BLaER1 treated with 17β-estradiol and CSF1 and Interleukin-3, amounts not matched to agents 10 nM and 100 nM (cell line): ENCODE measurements at regions not wholly inside any gene's neighbourhood (a gene's known extent, or its start where the extent isn't known, plus 50 kb on each side); places are given as distances from the start of the nearest gene placed in this dataset.

Experiments used
- H3K27ac ChIP-seq, 11 experiments: shearing (Covaris generic); formaldehyde crosslinking; 2 replicates each; pipeline ENCODE4 v1.8.1; 2022
- H3K27me3 ChIP-seq, 11 experiments: shearing (Covaris generic); formaldehyde crosslinking; 2 replicates each; pipeline ENCODE4 v1.8.1; 2022
- H3K36me3 ChIP-seq, 11 experiments: shearing (Covaris generic); formaldehyde crosslinking; 2 replicates each; pipeline ENCODE4 v1.8.1; 2022
- H3K4me1 ChIP-seq, 10 experiments: shearing (Covaris generic); formaldehyde crosslinking; 2 replicates each; pipeline ENCODE4 v1.8.1; 2022
- H3K4me2 ChIP-seq, 11 experiments: shearing (Covaris generic); formaldehyde crosslinking; 2 replicates each; pipeline ENCODE4 v1.8.1; 2022
- H3K4me3 ChIP-seq, 10 experiments: shearing (Covaris generic); formaldehyde crosslinking; 2 replicates each; pipeline ENCODE4 v1.8.1; 2022
- H3K9ac ChIP-seq, 11 experiments: shearing (Covaris generic); formaldehyde crosslinking; 2 replicates each; pipeline ENCODE4 v1.8.1; 2022
- H3K9me3 ChIP-seq, 11 experiments: shearing (Covaris generic); formaldehyde crosslinking; replicated peaks in 1 of 11; 2 replicates each; pipeline ENCODE4 v1.8.1; 2022
- H4K20me1 ChIP-seq, 11 experiments: shearing (Covaris generic); formaldehyde crosslinking; 2 replicates each; pipeline ENCODE4 v1.8.1; 2022
- Cebpa-rat ChIP-seq, 11 experiments: shearing (Covaris generic); IDR thresholded peaks; 2 replicates each; pipeline ENCODE4 v1.8.1; 2022

DNA sequence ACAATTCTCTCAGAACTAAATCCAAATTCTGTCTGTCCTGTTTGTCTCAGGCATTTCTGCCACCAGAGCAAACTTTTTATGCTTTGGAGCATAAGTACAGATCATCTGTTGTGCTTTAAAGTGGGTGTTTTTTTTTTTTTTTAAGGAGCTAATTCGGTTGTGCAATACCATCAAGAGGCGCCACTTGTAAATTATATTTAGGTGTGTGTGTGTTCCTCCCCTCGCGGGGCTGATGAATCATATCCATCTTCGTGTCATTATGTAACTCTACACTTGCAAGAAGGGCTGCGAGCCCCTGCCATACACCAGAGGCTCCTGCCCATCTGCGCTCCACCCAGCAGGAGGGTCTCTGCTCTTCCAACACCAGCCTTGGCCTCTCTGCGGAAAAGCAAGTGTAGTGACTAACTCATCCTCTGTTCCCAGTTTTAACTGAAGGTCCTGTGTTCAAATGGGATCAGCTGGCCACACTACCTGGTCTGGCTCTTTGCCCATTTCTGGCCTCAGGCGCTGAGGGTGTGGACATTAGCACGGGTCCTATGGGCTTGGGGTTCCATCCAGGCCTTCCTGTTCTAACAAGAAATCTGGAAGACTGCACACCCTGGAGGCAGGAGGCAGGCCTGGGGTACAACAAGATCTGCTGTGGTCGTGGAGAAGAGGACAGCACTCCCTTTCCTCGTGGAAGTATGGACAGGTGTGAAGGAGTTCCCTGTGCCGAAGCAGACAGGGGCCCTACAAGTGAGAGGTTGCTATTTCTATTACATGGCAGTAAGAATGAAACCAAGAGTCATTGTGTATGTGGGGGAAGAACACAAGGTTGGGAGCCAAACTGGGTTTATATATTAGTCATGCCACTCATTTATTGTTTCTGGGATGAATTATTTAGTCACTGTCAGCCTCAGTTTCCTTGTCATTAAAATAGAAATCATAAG, 96.1 kb upstream of the MBNL2 start:
- Histone ChIP-seq H3K36me3 (no peaks in the 10 kb centered on the region), H3K9me3 (0 out of 22 replicates have a peak, but pooled peaks cover 0 to 7% (median 0%) of the 10 kb centered on the region in 11 experiments), H3K27me3 (no peaks in the 10 kb centered on the region), H3K4me1 (peaks cover 0 to 16% (median 11%) of the 10 kb centered on the region in 10 experiments; a peak in 14 of 20 replicates), H3K4me2 (peak overlapping the region in 10 of 11 experiments; percentile 3 to 48 (median 24); a peak in 13 of 22 replicates), H3K4me3 (no peak overlapping the region), H3K9ac (no peak overlapping the region), H3K27ac (peak overlapping the region in 3 of 11 experiments; percentile 6 to 48 (median 43); a peak in 3 of 22 replicates), H4K20me1 (no peaks in the 10 kb centered on the region)
- TF ChIP-seq Cebpa-rat (IDR thresholded peaks at IDR 0.05) = peak in 1 of 11 experiments; percentile 50; a peak in 2 of 22 replicates

DNA sequence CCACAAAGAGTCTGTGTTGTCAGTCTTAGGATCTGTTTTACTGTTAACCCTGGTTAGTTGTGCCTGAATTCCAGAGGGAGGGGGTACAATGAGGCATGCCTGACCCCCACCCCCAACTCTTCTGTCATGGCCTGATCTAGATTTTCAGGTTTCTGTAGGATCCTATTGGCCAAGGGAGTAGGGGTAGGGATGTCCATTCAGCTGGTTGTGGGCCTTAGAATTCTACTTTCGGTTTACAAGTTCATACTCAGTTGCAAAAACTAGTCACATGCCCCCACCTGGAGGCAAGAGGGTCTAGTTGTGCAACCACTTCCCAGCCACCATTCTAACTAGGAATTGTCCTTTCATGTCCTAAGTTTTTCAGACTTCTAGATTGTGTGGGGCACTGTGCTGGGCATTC, 94.3 kb upstream of the MBNL2 start:
- Histone ChIP-seq H3K4me1 (peaks cover 0 to 16% (median 11%) of the 10 kb centered on the region in 10 experiments; a peak in 14 of 20 replicates), H3K9ac (no peak overlapping the region), H3K4me3 (no peak overlapping the region), H3K27ac (no peak overlapping the region), H3K4me2 (no peak overlapping the region), H3K27me3 (no peaks in the 10 kb centered on the region), H3K36me3 (no peaks in the 10 kb centered on the region), H3K9me3 (0 out of 22 replicates have a peak, but pooled peaks cover 0 to 7% (median 0%) of the 10 kb centered on the region in 11 experiments), H4K20me1 (no peaks in the 10 kb centered on the region)
- no peak for TF ChIP-seq Cebpa-rat (IDR thresholded peaks at IDR 0.05)

DNA sequence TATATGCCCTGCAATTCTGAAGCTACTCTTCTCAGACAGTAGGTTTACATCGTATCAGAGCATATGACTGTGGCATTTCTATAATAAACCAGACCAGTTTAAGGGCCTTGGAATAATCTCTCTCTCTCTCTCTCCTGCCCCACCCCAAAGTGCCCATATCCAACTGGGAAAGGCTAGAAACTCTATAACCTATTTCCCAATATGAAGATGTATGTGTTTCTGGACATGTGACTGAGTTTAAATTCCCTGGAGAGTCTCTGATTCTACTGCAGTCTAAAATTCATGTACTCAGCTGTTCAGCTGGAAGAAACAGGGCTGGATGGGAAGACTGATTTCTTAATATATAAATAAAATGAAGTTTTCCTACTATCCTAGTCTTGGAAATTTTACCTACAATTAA, 91.9 kb upstream of the MBNL2 start:
- H3K27me3 ChIP-seq = no peaks in the 10 kb centered on the region
- 0 out of 22 replicates have a peak, but pooled peaks cover 0 to 7% (median 0%) of the 10 kb centered on the region in 11 experiments for H3K9me3 ChIP-seq
- H3K27ac ChIP-seq = no peak overlapping the region
- no peak overlapping the region for H3K4me3 ChIP-seq
- no peaks in the 10 kb centered on the region for H3K36me3 ChIP-seq
- H3K9ac ChIP-seq = no peak overlapping the region
- H3K4me1 ChIP-seq = peaks cover 0 to 12% (median 10%) of the 10 kb centered on the region in 10 experiments; a peak in 14 of 20 replicates
- no peak for TF ChIP-seq Cebpa-rat (IDR thresholded peaks at IDR 0.05)
- no peak overlapping the region for H3K4me2 ChIP-seq
- no peaks in the 10 kb centered on the region for H4K20me1 ChIP-seq

DNA sequence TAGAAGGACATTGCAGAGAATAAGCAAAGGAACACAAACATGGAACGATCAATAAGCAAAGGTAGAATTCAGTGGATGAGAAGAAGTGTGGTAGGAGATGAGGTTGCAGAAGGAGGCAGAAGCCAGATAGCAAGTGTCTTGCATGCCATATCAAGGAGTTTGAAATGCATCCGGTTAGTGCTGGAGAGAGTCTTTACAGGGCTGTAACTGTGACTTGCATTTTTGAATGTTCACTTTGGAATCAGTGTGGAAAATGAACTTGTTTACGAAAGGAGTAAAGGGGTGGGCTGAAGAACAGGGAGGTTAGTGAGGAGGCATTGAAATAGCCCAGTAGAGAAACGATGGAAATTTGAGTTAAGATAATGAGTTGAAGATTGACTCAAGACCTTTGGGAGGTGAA, 90.7 kb upstream of the MBNL2 start:
- Histone ChIP-seq H3K36me3 (no peaks in the 10 kb centered on the region), H3K4me2 (no peak overlapping the region), H3K4me1 (0 out of 20 replicates have a peak, but pooled peaks cover 0 to 1% (median 0%) of the 10 kb centered on the region in 10 experiments), H3K27ac (no peak overlapping the region), H3K9ac (no peak overlapping the region), H3K4me3 (no peak overlapping the region), H3K27me3 (no peaks in the 10 kb centered on the region), H4K20me1 (no peaks in the 10 kb centered on the region), H3K9me3 (0 out of 22 replicates have a peak, but pooled peaks cover 0 to 7% (median 0%) of the 10 kb centered on the region in 11 experiments)
- TF ChIP-seq Cebpa-rat (IDR thresholded peaks at IDR 0.05) = no peak

DNA sequence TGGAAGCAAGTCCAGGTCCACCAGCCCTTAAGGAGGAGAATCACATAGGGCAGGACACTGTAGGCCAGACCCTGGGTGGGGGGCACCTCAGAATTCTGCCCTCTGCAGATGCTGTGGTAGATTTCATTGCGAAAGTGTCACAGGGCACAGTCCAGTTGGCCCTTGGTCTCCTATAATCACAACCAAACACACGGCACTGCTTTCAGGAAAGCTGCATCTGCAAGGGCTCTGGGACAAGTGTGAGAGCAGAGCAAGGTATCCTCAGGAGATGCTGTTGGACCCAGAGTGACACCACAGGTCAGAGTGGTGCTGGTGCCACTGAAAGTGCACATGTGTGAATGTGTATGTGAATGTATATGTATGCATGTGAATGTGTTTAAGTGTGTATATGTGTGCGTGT, 88.6 kb upstream of the MBNL2 start:
- 0 out of 22 replicates have a peak, but pooled peaks cover 0 to under 1% (median 0%) of the 10 kb centered on the region in 11 experiments for H3K9me3 ChIP-seq
- no peak for TF ChIP-seq Cebpa-rat (IDR thresholded peaks at IDR 0.05)
- no peak overlapping the region for H3K9ac ChIP-seq
- H3K36me3 ChIP-seq = no peaks in the 10 kb centered on the region
- H4K20me1 ChIP-seq = no peaks in the 10 kb centered on the region
- H3K27ac ChIP-seq = no peak overlapping the region
- no peaks in the 10 kb centered on the region for H3K27me3 ChIP-seq
- H3K4me1 ChIP-seq = 0 out of 20 replicates have a peak, but pooled peaks cover 0 to 4% (median 0%) of the 10 kb centered on the region in 10 experiments
- H3K4me2 ChIP-seq = no peak overlapping the region
- H3K4me3 ChIP-seq = no peak overlapping the region

DNA sequence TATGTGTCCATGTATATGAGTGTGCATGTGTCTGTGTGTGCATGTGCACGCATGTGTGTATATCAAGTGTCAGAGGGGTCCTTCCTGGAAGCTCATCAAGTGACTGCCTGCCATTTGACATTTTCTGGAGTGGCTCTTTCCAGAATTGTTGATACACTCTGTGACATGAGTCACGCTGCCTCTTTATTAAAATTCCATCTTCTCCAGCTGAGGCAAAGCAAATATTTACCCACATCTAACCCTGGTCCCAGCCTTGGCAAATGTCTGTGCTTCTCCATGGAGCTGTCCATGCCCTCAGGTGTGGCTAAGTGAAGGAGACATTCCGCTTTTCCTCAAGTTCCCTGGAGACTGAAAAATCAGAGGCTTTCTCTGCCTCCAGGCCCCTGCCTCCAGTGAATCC, 88.2 kb upstream of the MBNL2 start:
- H3K27me3 ChIP-seq = no peaks in the 10 kb centered on the region
- no peak overlapping the region for H3K4me2 ChIP-seq
- H4K20me1 ChIP-seq = no peaks in the 10 kb centered on the region
- TF ChIP-seq Cebpa-rat (IDR thresholded peaks at IDR 0.05) = no peak
- no peak overlapping the region for H3K27ac ChIP-seq
- no peak overlapping the region for H3K4me3 ChIP-seq
- H3K9ac ChIP-seq = no peak overlapping the region
- H3K36me3 ChIP-seq = no peaks in the 10 kb centered on the region
- H3K4me1 ChIP-seq = 0 out of 20 replicates have a peak, but pooled peaks cover 0 to 4% (median 0%) of the 10 kb centered on the region in 10 experiments
- no peaks in the 10 kb centered on the region for H3K9me3 ChIP-seq

DNA sequence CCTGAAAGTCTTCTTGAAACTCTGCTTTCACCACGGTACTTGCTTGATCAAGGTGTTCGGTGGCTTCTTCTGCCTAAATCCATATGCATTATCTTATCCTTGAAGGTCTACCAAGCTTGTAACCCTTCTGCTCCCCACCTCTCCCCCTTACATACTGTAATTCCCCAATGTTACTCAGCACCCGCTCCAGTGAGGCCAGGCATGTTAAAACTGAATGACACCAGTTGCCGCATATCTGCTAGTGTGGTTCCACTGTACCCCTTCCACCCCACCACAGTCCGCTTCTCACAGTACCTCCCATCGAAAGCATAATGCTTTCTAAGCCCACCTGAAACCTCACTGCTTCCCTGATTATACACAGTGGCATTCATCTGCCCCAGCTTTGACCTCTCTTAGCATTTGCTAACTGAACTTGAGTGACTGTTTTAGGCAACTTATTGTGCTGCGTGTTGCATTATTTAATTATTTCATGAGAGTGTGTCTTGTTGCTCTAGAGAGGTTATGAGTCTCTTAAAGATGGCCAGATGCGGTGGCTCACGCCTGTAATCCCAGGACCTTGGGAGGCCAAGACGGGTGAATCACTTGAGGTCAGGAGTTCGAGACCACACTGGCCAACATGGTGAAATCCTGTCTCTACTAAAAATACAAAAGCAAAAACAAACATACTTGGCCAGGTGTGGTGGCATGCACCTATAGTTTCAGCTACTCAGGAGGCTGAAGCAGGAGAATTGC, 87.6 kb upstream of the MBNL2 start:
- Histone ChIP-seq H3K27me3 (no peaks in the 10 kb centered on the region), H3K9ac (no peak overlapping the region), H3K9me3 (no peaks in the 10 kb centered on the region), H3K4me1 (peaks cover 0 to 4% (median 1%) of the 10 kb centered on the region in 10 experiments; a peak in 8 of 20 replicates), H4K20me1 (no peaks in the 10 kb centered on the region), H3K4me2 (no peak overlapping the region), H3K4me3 (no peak overlapping the region), H3K36me3 (no peaks in the 10 kb centered on the region), H3K27ac (no peak overlapping the region)
- TF ChIP-seq Cebpa-rat (IDR thresholded peaks at IDR 0.05) = no peak

DNA sequence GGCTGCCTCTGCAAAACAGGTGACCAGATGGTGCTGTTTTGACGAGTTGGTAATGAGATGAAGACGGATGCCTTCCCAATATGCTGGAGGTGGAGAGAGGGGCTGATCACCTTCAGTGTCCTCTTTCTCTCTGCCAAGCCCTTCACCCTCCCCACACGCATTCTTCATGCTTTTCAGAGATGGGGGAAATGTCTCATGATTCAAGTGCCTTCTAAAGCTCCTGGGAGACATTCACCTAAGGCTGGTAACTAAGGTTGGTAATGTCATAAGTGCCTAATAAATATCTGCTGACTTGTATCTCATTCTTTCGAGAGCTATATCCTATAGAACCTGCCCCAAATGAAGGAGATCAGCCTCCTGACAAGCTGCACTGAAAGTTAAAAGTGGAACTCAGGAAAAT, 86.2 kb upstream of the MBNL2 start:
- no peak for TF ChIP-seq Cebpa-rat (IDR thresholded peaks at IDR 0.05)
- no peak overlapping the region for H3K4me3 ChIP-seq
- no peak overlapping the region for H3K27ac ChIP-seq

DNA sequence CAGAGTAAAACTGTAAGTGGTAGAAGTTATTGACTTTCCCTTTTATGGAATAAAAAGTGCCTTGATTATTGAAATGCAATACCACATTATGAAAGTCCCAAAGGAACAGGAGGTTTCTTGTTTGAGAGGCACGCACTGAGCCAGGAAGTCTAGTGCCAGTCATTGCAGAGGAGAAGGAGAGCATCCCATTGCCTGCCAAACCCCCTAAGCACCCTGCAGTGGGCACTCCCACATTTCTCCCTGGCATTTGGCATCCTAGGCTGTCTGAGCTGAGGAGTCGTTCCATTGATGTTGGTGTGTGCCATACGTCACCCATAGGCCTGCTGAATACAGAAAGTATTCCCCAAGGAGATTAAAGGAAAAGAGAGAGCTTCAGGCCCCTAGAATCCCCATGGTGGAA, 85.7 kb upstream of the MBNL2 start:
- TF ChIP-seq Cebpa-rat (IDR thresholded peaks at IDR 0.05) = no peak
- no peaks in the 10 kb centered on the region for H4K20me1 ChIP-seq
- no peaks in the 10 kb centered on the region for H3K36me3 ChIP-seq
- peaks cover 0 to 9% (median 5%) of the 10 kb centered on the region in 10 experiments; a peak in 10 of 20 replicates for H3K4me1 ChIP-seq
- H3K9ac ChIP-seq = no peak overlapping the region
- H3K27me3 ChIP-seq = no peaks in the 10 kb centered on the region
- no peak overlapping the region for H3K4me2 ChIP-seq
- H3K27ac ChIP-seq = no peak overlapping the region
- H3K4me3 ChIP-seq = no peak overlapping the region
- no peaks in the 10 kb centered on the region for H3K9me3 ChIP-seq

More for the DNA sequence above, 86.2 kb upstream of the MBNL2 start:
- no peak overlapping the region for H3K9ac ChIP-seq
- H3K36me3 ChIP-seq = no peaks in the 10 kb centered on the region
- no peaks in the 10 kb centered on the region for H3K27me3 ChIP-seq
- no peaks in the 10 kb centered on the region for H4K20me1 ChIP-seq
- H3K9me3 ChIP-seq = no peaks in the 10 kb centered on the region
- H3K4me1 ChIP-seq = peaks cover 0 to 6% (median 4%) of the 10 kb centered on the region in 10 experiments; a peak in 8 of 20 replicates
- no peak overlapping the region for H3K4me2 ChIP-seq
